Stimulated activated CD4-positive, alpha-beta T cell treated with anti-CD3 and anti-CD28 coated beads, TNF-alpha, amount 100 ng/mL, for 4 hours (primary cell): ENCODE measurements at regions not wholly inside any gene's neighbourhood (a gene's known extent, or its start where the extent isn't known, plus 50 kb on each side); places are given as distances from the start of the nearest gene placed in this dataset.

ENCODE experiments used
- DNase-seq, 3 experiments: peaks; one replicate each; pipeline ENCODE4 v3.0.0-alpha.2; 2020; ENCODE audit warnings: low read depth in 3 of 3

DNA sequence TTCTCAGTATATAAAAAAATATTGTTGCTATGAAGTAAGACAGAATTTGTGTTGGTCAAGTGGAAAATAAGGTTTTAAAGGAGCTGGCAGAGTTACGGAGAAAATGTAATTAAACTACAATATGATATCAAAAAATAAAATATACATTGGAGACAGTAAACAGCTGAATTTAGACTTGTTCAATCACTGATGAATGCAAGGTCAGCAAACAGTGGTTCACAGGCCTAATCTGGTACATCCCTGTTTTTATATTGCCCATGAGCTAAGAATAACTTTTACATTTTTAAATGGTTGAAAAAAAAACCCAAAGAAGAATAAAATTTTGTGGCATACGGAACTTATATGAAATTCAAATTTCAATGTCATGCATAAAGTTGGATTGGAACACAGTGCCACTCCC lies 131.0 kb upstream of the TRIB2 start:
- DNase-seq: no peak

DNA sequence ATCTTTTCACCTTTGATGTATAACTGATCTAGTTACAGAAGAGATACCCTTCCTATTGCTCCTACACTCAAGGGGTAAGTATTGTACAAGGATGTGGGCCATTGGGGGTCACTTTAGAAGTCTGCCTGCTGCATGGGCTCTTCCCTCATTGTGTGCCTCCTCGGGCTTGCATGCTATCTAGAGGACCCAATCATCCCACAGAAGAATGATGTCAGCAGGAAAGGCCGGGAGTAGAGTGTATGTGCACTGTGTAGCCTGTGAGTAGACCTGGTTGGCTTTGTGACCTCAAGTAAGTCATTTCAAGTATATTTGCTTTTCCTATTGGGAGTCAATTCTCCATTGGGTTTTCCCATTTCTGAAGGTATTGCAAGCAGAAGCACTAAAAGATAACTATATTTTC lies 129.5 kb upstream of the TRIB2 start:
- no peak for DNase-seq

DNA sequence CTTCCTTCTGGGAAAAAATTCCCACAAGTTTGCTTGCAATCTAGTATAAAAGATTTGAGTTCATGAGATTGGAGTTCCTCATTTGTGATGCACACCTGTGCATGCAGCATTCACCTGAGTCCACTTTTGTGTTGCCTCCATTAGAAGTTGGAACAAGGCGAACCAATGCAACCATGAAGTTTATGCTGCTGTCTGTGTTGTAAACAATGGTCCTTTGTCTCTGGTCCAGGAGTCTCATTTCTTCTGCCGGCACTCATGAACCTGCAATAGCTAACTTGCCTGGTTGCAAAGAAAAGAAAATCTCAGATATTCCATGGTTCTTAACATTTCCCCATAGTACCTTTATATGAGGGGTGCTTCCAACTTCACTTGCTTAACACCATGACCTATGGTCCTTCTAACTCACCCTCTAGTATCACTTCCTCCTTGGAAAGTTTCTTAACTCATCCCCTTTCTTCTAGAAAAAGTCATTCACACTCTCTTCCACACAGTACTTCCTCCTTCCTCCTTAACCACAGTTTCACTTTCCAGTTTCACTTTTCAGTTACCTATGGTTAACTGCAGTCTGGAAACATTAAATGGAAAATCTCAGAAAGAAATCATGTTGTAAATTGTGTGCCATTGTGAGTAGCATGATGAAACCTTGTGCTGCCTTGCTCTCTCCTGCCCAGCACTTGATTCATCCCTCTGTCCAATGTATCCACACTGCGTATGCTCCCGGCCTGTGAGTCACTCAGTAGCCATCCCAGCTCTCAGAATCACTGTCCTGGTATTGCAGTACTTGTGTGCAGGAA lies 128.8 kb upstream of the TRIB2 start:
- DNase-seq: no peak

DNA sequence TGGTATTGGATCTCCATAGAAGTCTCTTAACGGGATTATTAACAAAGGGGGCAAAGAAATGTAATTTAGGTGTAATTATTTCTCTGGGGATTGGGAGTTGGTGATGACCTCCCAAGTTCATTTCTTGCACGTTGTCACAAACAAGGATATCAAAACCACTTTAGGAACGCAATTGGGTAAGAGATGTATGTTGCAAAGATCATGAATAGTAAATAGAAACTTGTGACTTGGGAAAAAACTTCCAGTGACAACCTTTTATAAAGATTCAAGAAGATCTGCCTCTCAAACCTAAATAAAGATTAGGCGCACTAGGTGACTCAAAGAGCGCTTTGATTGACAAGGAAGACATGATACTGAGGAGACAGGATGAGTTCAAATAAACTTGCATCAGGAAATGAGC lies 127.8 kb upstream of the TRIB2 start:
- no peak for DNase-seq

DNA sequence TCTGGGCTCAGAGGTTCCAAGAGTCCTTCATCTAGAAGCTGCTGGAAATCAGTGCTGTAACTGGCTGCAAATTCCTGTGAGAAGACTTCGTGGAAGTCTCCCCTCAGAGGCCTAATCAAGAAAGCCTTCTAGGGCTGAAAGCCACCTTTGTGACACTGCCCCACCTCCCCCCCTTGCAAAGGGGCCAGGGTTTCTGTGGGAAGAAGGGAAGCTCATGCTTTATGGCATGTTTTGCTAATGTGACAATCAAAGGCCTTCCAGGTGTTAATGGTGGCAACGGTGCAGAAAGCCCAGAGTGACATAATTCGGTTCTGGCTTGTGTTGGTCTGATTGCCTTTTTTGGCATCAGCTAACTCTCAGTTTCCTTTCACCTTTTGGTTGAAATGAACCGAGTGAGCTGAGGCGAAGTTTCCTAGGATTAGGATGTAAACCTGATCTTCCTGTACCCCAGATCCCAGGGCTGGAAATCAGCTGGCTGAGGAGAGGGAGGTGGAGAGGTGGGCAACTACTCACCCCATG lies 126.9 kb upstream of the TRIB2 start:
- no peak for DNase-seq

DNA sequence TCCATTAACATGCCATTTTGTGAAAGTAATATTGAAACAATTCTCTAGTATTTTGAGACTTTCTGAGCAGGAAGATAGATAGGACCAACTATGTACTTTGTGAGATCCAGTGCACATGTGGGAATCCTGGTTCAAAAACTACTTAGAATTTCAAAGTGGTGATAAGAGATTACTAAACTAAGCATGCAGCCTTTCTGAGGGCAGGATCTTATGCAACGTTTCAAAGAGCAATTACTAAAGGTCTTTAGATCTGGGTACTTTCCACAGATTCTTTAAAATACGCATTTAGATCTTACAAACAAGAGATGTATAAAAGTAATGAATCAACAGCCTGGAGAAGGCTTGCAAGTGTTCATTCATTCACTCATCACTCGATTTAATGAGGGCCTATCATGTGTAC lies 124.4 kb upstream of the TRIB2 start:
- no peak for DNase-seq

DNA sequence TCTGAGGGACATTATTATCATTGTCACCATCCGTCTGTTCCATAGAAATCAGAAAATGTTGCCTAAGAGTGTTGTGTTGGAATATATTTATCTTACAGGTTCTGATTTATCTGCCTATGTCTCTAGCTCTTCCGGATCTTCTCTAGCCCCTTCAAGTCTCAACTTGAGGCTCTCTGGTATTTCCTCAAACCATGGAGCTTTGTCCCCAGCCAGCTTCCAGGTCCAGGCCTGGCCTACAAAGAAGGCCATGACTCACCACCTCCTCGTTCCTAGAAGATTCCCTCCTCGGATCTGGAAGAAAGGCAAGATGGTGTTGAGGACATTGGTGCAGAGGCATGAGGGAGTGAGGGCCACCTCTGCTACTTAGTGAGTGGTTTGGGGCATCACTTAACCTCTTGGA lies 122.1 kb upstream of the TRIB2 start:
- no peak for DNase-seq

DNA sequence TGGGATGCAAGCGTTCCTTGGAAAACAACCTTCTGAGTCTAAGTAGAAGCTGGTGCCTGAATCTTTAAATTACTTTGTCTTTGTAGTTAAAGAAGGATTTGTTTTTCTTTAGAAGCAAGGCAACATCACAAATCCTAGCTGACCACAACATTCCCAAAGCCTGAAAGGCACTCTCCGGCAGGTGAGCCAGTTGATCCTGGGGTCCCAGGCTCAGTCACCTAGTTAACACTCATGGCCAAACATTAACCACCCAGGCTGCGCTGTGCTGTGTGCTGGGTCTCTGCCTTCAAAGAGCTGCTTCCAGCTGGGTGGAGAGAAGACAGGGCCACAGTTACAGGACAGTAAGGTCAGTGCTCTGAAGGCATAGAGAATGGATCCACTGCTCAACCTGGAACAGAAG lies 120.0 kb upstream of the TRIB2 start:
- DNase-seq: no peak

DNA sequence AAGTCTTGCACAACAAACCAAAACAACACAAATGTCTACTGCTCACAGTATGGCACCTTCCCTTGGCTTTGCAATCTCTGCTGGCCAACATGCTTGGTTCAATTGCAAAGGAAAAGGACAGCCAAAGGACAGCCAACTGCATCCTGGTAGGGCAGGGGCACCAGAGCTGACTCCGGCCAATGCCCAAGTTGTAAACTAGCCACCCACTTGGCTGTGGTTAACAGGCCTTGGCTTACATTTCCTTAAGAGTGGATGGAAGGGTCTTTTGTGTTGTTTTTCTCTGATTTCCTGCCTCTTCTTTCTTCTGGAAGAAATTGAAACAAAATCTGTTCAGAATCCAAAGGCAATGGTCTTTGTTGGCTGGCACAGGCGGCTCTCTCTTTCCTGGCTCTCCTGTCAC lies 119.1 kb upstream of the TRIB2 start:
- no peak for DNase-seq

DNA sequence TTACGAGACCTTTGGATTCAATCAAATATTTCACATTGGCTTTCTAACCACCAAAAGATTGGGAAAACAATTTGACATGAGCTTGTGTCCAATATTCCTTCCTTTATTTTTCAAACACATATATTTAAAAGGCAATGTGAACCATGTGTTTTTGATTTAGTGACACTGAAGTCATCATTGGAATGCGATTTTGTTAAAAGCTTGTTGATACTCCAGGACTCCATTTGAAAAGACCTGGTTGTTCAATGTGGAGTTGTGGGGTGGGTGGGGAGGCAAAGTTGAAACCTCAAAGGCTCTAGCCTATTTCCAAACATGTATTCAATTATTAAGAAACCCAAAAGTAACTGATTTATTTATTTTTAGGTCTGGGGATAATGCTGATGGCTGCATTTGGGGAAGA lies 114.1 kb upstream of the TRIB2 start:
- no peak for DNase-seq

DNA sequence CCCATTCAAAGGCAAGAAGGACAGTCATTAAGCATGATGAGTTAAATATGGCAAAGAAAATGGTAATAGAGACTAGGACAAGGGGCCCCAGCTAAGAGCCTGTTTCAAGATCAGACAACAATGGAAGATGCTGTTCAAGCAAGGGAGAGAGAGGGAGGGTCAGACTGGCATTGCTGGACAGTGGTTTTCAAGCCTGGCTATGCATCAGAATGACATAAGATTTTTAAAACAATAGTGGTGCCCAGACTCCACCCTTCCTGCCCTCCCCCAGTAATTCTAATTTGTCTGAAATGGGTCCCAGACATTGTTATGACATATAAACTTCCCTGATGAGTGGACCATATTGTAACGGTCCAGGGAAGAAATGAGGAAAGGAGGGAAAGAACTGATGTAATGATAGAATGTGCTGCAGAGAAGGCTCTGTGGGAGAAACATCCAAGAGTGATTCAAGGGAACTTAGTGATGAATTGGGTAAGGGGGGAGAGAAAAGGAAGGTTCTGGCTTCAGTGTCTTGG lies 112.9 kb upstream of the TRIB2 start:
- DNase-seq: no peak

DNA sequence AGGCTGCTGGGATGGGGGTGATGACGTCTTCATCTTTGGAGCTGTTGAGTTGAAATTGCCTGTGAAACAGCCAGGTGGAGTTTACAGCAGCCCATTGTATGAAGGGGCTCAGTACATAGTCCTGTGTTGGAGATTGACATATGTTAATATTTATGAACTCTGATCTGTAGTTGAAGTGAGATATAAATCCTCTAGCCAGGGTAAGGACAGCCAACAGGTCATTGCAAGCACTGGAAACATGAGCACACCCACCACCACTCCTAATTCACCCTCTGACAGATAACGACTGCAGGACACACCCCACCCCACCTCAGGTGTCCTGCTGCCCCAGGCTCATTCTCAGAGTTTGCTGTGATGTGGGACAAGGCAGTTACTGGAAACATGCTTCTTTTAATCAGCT lies 112.4 kb upstream of the TRIB2 start:
- DNase-seq: no peak

DNA sequence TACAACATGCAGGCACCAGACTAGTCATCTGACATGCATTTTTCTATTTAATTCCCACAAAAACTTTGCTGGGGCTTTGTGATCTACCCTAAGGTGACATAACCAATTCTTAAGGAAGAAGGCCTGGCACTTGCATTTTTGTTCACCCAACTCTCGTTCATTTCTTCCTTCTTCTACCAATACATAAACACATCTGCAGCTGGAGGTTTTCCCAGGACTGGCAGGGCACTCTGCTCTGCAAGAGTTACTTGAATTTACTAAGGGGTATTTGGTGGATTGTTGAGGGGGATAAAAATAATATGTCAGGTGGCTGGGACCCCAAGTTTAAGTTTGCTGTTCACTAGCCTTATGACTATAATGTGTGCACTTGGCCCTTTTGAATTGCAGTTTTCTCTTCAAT lies 111.4 kb upstream of the TRIB2 start:
- no peak for DNase-seq

DNA sequence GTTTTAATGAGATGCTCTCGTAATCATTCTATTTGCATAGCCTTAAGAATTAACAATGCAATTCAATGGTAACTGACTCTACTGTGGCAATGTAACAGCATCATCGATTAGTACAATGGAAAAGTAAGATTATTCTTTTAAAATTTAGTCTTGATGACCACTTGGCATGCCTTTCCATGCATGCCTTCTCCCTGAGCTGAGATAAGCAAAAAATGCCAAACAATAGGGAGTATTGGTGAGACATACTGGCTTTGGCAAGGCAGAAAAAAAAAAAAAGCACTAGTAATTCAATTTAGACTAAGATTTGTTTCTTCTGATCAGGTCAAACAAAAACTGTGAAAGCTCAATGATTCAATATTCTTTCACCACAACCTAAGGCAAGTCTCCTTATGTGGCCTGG lies 110.8 kb upstream of the TRIB2 start:
- DNase-seq: no peak

DNA sequence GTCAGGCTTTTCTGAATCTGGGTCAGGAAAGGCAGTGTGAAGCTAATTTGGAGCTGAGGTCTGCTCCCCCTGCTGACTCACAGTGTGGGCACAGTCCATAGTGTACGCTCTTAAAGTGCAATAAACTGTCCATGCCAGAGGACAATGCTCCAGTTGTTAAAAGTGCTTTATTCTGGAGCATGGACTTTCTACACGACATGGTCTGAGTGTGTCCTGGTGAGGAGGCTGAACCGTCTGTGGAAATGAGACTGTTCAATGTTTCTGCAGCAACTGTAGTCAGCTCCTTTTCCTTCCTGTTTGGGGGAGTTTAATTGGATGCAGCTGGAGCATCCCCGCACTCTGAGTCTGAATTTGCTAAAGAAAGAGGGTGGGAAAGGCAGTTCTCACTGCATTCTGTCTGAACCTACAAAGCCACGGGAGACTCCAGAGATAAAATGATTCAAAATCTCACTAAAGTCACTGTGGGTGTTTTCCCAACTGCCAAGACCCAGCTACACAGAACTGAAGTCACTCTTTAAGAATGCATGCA lies 110.2 kb upstream of the TRIB2 start:
- no peak for DNase-seq

DNA sequence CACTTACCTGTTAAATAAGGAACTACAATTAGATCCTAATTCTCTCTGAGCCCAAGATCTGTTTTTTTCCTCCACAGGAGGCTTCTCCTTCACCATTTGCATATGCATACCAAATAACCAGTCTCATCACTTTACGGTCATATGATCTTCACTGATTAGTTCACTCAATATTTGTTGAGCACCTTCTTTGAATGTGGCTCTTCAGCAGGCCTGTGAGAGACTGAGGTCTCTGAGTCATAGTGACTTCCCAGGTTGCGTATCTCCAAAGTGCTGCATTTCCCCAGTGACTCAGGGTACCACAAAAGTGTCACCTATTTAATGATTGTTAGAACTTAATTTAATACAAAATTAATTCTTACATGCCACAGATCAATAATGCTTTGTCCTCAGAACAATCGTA lies 108.8 kb upstream of the TRIB2 start:
- DNase-seq: no peak

DNA sequence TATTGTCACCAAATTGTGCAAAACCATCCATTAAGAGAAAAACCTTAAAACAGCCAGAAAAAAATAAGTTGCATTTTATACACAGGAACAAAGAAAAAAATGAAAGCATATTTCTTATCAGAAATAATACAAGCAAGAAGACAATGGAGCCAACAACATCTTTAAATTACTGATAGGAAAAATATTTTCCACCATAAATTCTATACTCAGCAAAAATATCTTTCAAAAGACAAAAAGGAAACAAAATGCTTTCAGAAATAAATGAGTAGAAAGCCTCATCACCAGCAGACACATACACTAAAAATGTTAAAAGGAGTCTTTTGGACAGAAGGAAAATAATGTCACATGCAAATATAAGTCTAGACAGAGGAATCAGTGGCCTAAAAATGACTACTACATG lies 106.4 kb upstream of the TRIB2 start:
- DNase-seq: no peak

DNA sequence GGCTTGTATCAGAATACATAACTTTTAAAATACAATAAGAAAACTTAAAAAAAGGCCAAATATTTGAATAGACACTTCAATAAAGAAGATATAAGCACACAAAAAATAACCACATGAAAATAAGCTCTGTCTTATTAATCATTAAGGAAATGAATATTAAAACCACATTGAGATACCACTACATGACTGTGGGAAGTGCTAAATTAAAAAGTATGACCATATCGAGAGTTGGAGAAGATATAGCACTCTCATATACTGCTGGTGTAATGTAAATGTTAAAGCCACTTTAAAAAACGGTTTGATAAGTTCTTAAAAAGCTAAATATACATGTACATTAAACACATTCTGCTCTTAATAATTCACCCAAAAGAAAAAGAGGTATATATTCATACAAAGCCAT lies 104.6 kb upstream of the TRIB2 start:
- no peak for DNase-seq

DNA sequence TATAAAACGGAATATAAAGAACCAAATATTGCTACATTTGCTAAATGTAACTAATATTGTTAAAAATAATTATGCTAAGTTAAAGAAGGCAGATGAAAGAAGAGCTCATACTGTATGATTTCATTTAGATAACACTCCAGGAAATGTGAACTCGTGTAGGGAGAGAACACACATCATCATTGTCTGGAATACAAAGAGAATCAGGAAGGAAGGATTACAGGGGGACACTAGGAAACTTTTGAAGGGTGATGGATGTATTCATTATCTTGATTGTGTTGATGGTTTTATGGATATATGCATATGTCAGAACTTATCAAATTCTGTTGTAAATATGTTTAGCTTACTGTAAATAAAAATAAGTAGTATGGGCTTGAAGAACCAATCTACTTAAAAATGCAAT lies 104.1 kb upstream of the TRIB2 start:
- DNase-seq: no peak

DNA sequence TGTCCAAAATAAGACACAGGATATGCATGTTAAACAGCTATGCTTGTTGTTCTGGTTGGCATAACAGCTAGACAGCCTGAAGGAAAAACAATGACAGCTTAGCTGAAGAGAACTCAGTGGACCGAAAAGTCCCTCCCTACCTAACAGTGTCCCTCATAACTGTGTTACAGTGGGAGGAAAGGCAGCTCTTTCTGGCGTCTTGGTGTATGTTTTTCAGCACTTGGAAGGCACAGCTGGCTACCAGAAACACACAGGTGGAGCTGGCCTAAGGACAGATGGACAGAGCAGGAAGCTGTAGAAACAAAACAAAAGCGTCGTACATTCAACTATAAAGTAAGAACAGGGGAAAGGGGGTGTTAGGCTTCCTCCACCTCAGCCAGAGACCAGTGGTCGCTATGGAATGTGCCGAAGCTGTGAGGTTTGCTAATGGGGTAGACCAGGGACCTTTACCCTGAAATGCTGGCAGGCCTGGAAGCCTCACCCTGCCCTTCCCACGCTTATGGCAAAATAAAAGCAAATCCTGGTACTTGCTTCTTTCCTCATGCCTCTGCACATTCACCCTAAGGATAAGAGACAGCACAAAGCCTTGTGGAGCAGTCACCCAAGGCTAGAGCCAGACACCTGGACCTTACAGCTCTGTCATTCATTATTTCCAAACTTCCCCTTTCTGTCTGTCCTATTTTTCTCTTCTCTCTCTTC lies 103.5 kb upstream of the TRIB2 start:
- no peak for DNase-seq

DNA sequence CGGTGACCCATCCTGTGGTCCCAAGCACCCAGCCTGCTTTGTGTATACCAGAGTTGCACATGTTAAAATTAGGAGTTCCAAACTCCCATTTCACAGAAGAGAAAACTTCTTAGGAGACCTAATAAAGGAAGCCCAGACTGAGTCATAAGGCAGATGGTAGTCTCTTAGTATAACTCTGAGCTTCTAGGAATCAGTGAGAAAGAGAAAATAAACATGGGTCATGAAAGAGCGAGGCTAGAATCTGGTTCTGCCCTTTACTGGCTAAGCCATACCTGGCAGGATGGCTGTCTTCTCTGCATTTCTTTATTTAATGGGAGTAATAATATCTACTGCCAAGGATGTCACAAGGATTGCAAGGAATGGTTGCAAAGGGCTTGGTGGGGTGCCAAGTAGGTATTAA lies 101.2 kb upstream of the TRIB2 start:
- no peak for DNase-seq

DNA sequence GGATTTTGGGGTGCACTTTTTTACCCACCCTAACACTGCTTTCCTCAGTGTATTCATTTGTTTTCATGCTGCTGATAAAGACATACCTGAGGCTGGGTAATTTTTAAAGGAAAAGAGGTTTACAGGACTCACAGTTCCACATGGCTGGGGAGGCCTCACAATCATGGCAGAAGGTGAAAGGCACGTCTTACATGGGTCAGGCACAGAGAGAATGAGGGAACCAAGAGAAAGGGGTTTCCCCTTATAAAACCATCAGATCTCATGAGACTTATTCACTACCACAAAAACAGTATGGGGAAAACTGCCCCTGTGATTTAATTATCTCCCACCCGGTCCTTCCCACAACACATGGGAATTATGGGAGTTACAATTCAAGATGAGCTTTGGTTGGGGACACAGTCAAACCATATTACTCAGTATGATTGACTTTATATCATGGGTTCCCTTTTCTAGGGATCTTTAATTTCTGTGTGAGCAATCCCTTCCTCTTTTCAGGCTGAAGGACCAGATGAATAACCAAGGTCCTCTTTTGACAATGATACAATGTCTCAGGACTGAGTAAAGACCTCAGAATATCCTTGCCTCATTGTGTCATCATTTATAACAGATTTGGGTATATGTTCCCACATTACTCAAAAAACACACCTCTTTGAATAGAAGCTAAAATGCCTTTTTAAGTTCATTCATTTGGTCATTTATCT lies 100.1 kb upstream of the TRIB2 start:
- DNase-seq: no peak
